LNCAP (cell line): ENCODE measurements at regions not wholly inside any gene's neighbourhood (a gene's known extent, or its start where the extent isn't known, plus 50 kb on each side); places are given as distances from the start of the nearest gene placed in this dataset.

Source experiments
- TF ChIP-seq, protein P1 (sequence below): fragments of 450-650 bp; IDR thresholded peaks from 2 replicates; pipeline ENCODE4 v1.5.1; 2017; ENCODE audit warnings: mild to moderate bottlenecking

DNA sequence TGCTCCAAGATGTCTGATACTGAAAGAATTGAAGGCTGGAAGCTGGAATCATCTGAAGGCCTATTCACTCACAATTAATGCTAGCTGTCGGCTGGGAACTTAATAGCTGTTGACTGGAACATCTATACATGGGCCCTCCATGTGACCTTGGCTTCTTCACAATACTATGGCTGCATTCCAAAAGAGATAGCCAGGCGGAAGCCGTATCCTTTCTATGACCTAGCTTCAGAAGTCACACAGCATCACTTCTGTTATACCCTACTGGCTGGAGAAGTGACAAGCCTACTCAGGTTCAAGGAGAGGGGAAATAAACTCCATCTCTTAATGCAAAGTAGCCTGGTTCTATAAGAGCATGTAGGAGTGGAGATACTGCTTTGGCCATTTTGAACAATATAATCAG is 50.9 kb upstream of the SPRED1 start:
- TF ChIP-seq, protein P1, sequence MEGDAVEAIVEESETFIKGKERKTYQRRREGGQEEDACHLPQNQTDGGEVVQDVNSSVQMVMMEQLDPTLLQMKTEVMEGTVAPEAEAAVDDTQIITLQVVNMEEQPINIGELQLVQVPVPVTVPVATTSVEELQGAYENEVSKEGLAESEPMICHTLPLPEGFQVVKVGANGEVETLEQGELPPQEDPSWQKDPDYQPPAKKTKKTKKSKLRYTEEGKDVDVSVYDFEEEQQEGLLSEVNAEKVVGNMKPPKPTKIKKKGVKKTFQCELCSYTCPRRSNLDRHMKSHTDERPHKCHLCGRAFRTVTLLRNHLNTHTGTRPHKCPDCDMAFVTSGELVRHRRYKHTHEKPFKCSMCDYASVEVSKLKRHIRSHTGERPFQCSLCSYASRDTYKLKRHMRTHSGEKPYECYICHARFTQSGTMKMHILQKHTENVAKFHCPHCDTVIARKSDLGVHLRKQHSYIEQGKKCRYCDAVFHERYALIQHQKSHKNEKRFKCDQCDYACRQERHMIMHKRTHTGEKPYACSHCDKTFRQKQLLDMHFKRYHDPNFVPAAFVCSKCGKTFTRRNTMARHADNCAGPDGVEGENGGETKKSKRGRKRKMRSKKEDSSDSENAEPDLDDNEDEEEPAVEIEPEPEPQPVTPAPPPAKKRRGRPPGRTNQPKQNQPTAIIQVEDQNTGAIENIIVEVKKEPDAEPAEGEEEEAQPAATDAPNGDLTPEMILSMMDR: no peak

GRCh38 chr15:38202361-38202760 is 50.3 kb upstream of the SPRED1 start:
- TF ChIP-seq, protein P1: no peak
